ENCODE measurements at regions not wholly inside any gene's neighbourhood (a gene's known extent, or its start where the extent isn't known, plus 50 kb on each side); places are given as distances from the start of the nearest gene placed in this dataset.

DNA sequence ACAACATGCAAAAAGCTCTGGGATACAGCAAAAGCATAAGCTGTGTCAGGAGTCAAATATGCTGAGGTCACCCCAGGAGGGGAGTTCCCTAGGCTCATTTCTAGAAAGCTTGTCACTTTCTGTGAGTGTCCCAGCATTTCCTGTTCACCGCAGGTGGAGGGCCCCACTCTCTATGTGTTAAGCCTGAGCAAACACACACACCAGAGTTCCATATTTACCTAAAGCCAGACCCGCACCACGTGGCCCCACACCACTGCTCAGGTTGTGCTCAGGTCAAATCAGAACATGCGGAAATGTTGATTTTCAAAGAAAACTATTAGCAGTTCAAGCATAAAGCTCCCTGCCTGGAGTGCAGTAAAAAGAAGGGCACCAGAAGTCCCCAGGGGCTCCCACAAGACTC, 259.6 kb upstream of the PPP2R2D start:
- TF ChIP-seq POLR2A (IDR thresholded peaks at IDR 0.05) = no peak
- TF ChIP-seq, protein P1, sequence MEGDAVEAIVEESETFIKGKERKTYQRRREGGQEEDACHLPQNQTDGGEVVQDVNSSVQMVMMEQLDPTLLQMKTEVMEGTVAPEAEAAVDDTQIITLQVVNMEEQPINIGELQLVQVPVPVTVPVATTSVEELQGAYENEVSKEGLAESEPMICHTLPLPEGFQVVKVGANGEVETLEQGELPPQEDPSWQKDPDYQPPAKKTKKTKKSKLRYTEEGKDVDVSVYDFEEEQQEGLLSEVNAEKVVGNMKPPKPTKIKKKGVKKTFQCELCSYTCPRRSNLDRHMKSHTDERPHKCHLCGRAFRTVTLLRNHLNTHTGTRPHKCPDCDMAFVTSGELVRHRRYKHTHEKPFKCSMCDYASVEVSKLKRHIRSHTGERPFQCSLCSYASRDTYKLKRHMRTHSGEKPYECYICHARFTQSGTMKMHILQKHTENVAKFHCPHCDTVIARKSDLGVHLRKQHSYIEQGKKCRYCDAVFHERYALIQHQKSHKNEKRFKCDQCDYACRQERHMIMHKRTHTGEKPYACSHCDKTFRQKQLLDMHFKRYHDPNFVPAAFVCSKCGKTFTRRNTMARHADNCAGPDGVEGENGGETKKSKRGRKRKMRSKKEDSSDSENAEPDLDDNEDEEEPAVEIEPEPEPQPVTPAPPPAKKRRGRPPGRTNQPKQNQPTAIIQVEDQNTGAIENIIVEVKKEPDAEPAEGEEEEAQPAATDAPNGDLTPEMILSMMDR (IDR thresholded peaks at IDR 0.05) = no peak
- no peak for TF ChIP-seq POLR2AphosphoS5 (IDR thresholded peaks at IDR 0.05)
- Histone ChIP-seq H3K4me3 (no peak overlapping the region), H3K36me3 (no peaks in the 10 kb centered on the region), H3K27ac (no peak overlapping the region), H3K27me3 (replicated peaks; ENCODE audit: insufficient read depth) (peaks cover 5% of the 10 kb centered on the region), H3K4me1 (replicated peaks) (no peaks in the 10 kb centered on the region), H3K9me3 (no peaks in the 10 kb centered on the region)
- WGBS = 38% methylated on average over 4 of the region's 4 CpGs
- intact Hi-C loops (cut with DNase I) = no loop called here
- DNase-seq (ENCODE audit: low spot score) = no peak

DNA sequence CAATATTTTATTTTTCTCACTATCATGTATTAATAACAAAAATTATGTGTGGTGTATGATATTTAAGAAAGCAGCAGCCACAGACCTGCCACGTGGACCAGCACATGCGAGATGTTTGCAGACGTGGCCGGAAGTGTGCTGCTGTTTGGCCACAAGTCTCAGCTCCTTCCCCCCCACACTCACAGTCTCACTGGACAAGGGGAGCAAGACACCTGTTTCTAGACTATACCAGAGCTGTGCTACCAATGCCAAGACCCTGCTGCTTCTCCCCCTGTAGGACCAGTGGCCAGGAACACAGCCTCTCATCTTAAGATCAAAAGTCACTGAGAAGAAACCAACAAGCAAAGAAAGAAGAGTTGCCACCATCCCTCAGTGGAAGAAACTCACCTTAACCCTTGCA, 258.9 kb upstream of the PPP2R2D start:
- peaks cover 5% of the 10 kb centered on the region for H3K27me3 ChIP-seq (replicated peaks; ENCODE audit: insufficient read depth)
- no peaks in the 10 kb centered on the region for H3K4me1 ChIP-seq (replicated peaks)
- H3K9me3 ChIP-seq = no peaks in the 10 kb centered on the region
- 77% methylated on average over 4 of the region's 4 CpGs for WGBS
- no peak for DNase-seq (ENCODE audit: low spot score)
- H3K4me3 ChIP-seq = no peak overlapping the region
- H3K36me3 ChIP-seq = no peaks in the 10 kb centered on the region
- intact Hi-C loops (cut with DNase I) = no loop called here
- TF ChIP-seq POLR2AphosphoS5 (IDR thresholded peaks at IDR 0.05) = no peak
- no peak for TF ChIP-seq POLR2A (IDR thresholded peaks at IDR 0.05)
- TF ChIP-seq, protein P1 (IDR thresholded peaks at IDR 0.05) = no peak
- H3K27ac ChIP-seq = no peak overlapping the region

DNA sequence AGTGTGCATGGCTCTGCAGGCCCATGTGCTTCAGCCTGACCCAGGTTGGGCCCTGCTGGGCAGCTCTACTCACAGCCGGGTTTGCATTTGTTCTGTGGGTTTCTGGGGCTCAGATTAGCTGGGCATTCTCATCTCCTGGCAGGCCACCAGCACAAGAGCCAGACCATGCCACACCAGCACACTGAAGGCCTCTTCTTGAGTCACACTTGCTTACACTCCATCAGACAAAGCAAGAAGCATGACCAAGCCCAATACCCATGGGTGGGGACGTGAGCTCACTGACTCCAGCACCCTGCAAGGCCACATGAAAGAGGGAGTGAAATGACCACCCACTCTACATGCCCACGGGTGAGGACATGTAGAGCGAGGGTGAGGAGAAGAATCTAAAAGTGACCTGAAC, 257.8 kb upstream of the PPP2R2D start:
- Histone ChIP-seq H3K27ac (no peak overlapping the region), H3K9me3 (no peaks in the 10 kb centered on the region), H3K4me1 (replicated peaks) (no peaks in the 10 kb centered on the region), H3K27me3 (replicated peaks; ENCODE audit: insufficient read depth) (peaks cover 3% of the 10 kb centered on the region), H3K36me3 (no peaks in the 10 kb centered on the region), H3K4me3 (no peak overlapping the region)
- no peak for TF ChIP-seq POLR2AphosphoS5 (IDR thresholded peaks at IDR 0.05)
- TF ChIP-seq, protein P1 (IDR thresholded peaks at IDR 0.05) = no peak
- no peak for TF ChIP-seq POLR2A (IDR thresholded peaks at IDR 0.05)
- no peak for DNase-seq (ENCODE audit: low spot score)
- intact Hi-C loops (cut with DNase I) = no loop called here
- 85% methylated on average over 4 of the region's 4 CpGs for WGBS

DNA sequence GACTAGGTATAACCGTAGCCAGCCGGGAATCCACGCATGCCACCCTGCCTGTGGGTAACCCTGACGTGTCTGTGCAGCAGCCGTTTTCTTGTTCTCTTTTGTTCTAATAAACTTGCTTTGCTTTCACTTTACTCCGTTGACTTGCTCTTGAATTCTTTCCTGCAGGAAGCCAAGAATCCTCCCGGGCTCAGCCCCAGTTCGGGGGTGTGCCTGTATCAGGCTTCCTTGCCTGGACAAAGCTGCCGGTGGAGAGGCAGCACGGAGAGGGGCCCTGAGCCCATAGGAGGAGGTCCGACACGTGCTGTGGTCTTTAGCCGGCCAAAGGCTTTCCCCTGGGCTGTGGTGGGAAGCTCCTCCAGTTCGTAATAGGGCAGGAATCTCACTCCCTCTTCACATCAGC, 256.5 kb upstream of the PPP2R2D start:
- no peaks in the 10 kb centered on the region for H3K4me1 ChIP-seq (replicated peaks)
- H3K36me3 ChIP-seq = no peaks in the 10 kb centered on the region
- peak overlapping the region in 1 of 2 donors; percentile 1 for H3K4me3 ChIP-seq
- H3K27me3 ChIP-seq (replicated peaks; ENCODE audit: insufficient read depth) = peaks cover 3% of the 10 kb centered on the region
- WGBS = 30% methylated on average over 14 of the region's 14 CpGs
- H3K27ac ChIP-seq = no peak overlapping the region
- TF ChIP-seq, protein P1 (IDR thresholded peaks at IDR 0.05) = no peak
- no peak for TF ChIP-seq POLR2A (IDR thresholded peaks at IDR 0.05)
- no peak for TF ChIP-seq POLR2AphosphoS5 (IDR thresholded peaks at IDR 0.05)
- no peak for DNase-seq (ENCODE audit: low spot score)
- H3K9me3 ChIP-seq = no peaks in the 10 kb centered on the region
- intact Hi-C loops (cut with DNase I) = no loop called here

DNA sequence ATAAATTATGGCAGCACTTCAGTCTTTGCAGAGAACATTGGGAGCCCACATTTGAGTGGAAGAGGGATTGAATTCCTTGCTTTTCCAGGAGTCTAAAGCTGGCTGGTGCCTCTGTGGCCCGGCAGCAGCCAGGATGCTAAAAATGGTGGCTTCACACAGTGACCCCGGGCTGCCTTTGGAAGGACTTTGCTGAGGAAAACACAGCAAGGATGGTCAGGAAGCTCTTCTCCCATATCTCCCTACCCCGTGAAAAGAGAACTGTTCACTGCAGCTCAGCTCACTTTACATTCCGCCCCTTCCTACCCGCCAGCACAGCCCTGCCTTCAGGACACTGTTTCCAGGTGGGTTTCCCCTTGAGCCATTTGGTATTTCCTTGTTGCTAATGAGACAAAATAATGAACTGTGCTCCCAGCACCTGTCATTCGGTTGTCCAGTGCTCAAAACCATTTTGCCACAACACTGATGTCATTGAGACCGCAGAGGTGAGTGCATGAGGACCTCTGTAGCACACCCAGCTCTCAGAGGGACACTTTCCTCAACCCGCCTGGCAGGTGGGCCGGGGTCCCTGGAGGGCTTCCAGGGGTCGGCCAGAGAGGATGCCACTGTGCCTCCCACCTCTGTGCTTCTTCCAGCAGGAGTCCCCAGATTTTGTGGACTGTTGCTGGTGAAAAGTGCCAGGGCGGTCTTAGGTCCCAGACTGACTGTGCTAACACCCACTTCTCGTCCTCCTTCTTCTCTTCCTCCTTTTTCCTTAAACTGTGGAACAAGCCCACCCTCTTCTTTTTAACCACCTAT, 255.7 kb upstream of the PPP2R2D start:
- intact Hi-C loops (cut with DNase I) = no loop called here
- no peak overlapping the region for H3K4me3 ChIP-seq
- peaks cover 3% of the 10 kb centered on the region for H3K27me3 ChIP-seq (replicated peaks; ENCODE audit: insufficient read depth)
- no peaks in the 10 kb centered on the region for H3K36me3 ChIP-seq
- no peak for TF ChIP-seq POLR2A (IDR thresholded peaks at IDR 0.05)
- TF ChIP-seq POLR2AphosphoS5 (IDR thresholded peaks at IDR 0.05) = no peak
- TF ChIP-seq, protein P1 (IDR thresholded peaks at IDR 0.05) = no peak
- H3K4me1 ChIP-seq (replicated peaks) = no peaks in the 10 kb centered on the region
- no peaks in the 10 kb centered on the region for H3K9me3 ChIP-seq
- 83% methylated on average over 12 of the region's 12 CpGs for WGBS
- DNase-seq (ENCODE audit: low spot score) = no peak
- no peak overlapping the region for H3K27ac ChIP-seq
